Endodermal cell (in vitro differentiated cells): ENCODE measurements at regions not wholly inside any gene's neighbourhood (a gene's known extent, or its start where the extent isn't known, plus 50 kb on each side); places are given as distances from the start of the nearest gene placed in this dataset.
A peak's percentile ranks its signal among the peaks of the same experiment; 100 is the strongest.

Source experiments
- DNase-seq: peaks from one replicate; pipeline ENCODE4 v3.0.0-alpha.2; 2017
- H3K27ac ChIP-seq: 2 replicates; pipeline ENCODE4 v1.5.1; 2013; ENCODE audit warnings: mild to moderate bottlenecking, low read depth, low read length, moderate library complexity
- H3K27me3 ChIP-seq: 2 replicates; pipeline ENCODE4 v1.6.1; 2013; ENCODE audit warnings: mild to moderate bottlenecking, low read length, moderate library complexity; ENCODE audit not compliant: insufficient read depth, control insufficient read depth, poor library complexity, severe bottlenecking
- H3K36me3 ChIP-seq: 2 replicates; pipeline ENCODE4 v1.7.0; 2013; ENCODE audit warnings: mild to moderate bottlenecking, low read length, moderate library complexity; ENCODE audit not compliant: control insufficient read depth, insufficient read depth
- H3K4me1 ChIP-seq: one replicate; pipeline ENCODE4 v1.7.0; 2013; ENCODE audit warnings: low read length; ENCODE audit not compliant: control insufficient read depth, insufficient read depth
- H3K4me3 ChIP-seq: 2 replicates; pipeline ENCODE4 v1.5.1; 2013; ENCODE audit warnings: mild to moderate bottlenecking, low read length, moderate library complexity
- H3K9ac ChIP-seq: 2 replicates; pipeline ENCODE4 v1.6.1; 2013; ENCODE audit warnings: mild to moderate bottlenecking, low read length, moderate library complexity; ENCODE audit not compliant: poor library complexity, severe bottlenecking; ENCODE audit errors: extremely low read depth
- H3K9me3 ChIP-seq: 2 replicates; pipeline ENCODE4 v1.6.1; 2013; ENCODE audit warnings: mild to moderate bottlenecking, low read length, moderate library complexity; ENCODE audit not compliant: control insufficient read depth
- H3K27ac Mint-ChIP-seq: 2 replicates; pipeline ENCODE4 v1.8.0; 2020; ENCODE audit warnings: mixed read lengths
- H3K27me3 Mint-ChIP-seq: 2 replicates; pipeline ENCODE4 v1.8.0; 2021; ENCODE audit warnings: mild to moderate bottlenecking, mixed read lengths; ENCODE audit not compliant: insufficient read depth
- H3K36me3 Mint-ChIP-seq: 2 replicates; pipeline ENCODE4 v1.8.0; 2020; ENCODE audit warnings: low read depth, mixed read lengths
- H3K4me1 Mint-ChIP-seq: 2 replicates; pipeline ENCODE4 v1.8.0; 2020; ENCODE audit warnings: mixed read lengths
- H3K4me3 Mint-ChIP-seq: 2 replicates; pipeline ENCODE4 v1.8.0; 2020; ENCODE audit warnings: mild to moderate bottlenecking, moderate library complexity, mixed read lengths
- H3K9me3 Mint-ChIP-seq: 2 replicates; pipeline ENCODE4 v1.8.0; 2020; ENCODE audit warnings: mild to moderate bottlenecking, mixed read lengths
- CTCF ChIP-seq: fragments of 200-600 bp; sonication (generic); conservative IDR thresholded peaks from 2 replicates; pipeline ENCODE4 v1.5.0; 2021; ENCODE audit warnings: antibody characterized with exemption, mild to moderate bottlenecking
- WGBS, 2 experiments: methylation state at CpG; one replicate each; pipeline versions ENCODE4 v1.1.5 to v1.1.7; 2013; ENCODE audit warnings: missing lambda C conversion rate in 2 of 2, mixed read lengths in 1 of 2; ENCODE audit not compliant: insufficient coverage in 1 of 2, insufficient read length in 1 of 2; 5-methylcytosine and 5-hydroxymethylcytosine counted together

GRCh38 chr16:51766739-51767138 is 615.7 kb upstream of the SALL1 start:
- Mint-ChIP-seq H3K9me3 (no peaks in the 10 kb centered on the region), H3K27me3 (peaks cover 8% of the 10 kb centered on the region), H3K36me3 (no peaks in the 10 kb centered on the region), H3K4me3 (no peak overlapping the region), H3K27ac (no peak overlapping the region), H3K4me1 (peaks cover 55% of the 10 kb centered on the region)
- Histone ChIP-seq H3K36me3 (no peaks in the 10 kb centered on the region), H3K4me3 (no peak overlapping the region), H3K27ac (no peak overlapping the region), H3K9ac (no peak overlapping the region), H3K27me3 (peaks cover 26% of the 10 kb centered on the region), H3K4me1 (peaks cover 15% of the 10 kb centered on the region), H3K9me3 (no peaks in the 10 kb centered on the region)
- no peak for TF ChIP-seq CTCF
- no peak for DNase-seq
- WGBS, 2 experiments = 83% methylated on average over 2 of the region's 2 CpGs; no CpG with 5 or more reads in 1 of the 2 experiments

GRCh38 chr16:51763072-51763661 is 612.1 kb upstream of the SALL1 start:
- no peaks in the 10 kb centered on the region for H3K36me3 Mint-ChIP-seq
- Histone ChIP-seq H3K36me3 (no peaks in the 10 kb centered on the region), H3K27ac (no peak overlapping the region), H3K4me1 (peaks cover 26% of the 10 kb centered on the region), H3K9me3 (no peaks in the 10 kb centered on the region), H3K9ac (no peak overlapping the region), H3K4me3 (no peak overlapping the region), H3K27me3 (peaks cover 11% of the 10 kb centered on the region)
- no peaks in the 10 kb centered on the region for H3K27me3 Mint-ChIP-seq
- peak overlapping the region; percentile 36 for H3K4me3 Mint-ChIP-seq
- H3K9me3 Mint-ChIP-seq = no peaks in the 10 kb centered on the region
- 51 to 54% methylated on average over 4 to 6 of the region's 6 CpGs for WGBS, 2 experiments
- peak overlapping the region; percentile 44 for H3K27ac Mint-ChIP-seq
- H3K4me1 Mint-ChIP-seq = peaks cover 75% of the 10 kb centered on the region
- no peak for TF ChIP-seq CTCF
- DNase-seq = peak; percentile 80

- 29 to 48% methylated on average over 10 to 28 of the region's 30 CpGs for WGBS, 2 experiments
- Histone ChIP-seq H3K4me3 (no peak overlapping the region), H3K27ac (no peak overlapping the region), H3K9ac (no peak overlapping the region), H3K9me3 (no peaks in the 10 kb centered on the region), H3K36me3 (no peaks in the 10 kb centered on the region), H3K27me3 (peaks cover 11% of the 10 kb centered on the region), H3K4me1 (peaks cover 26% of the 10 kb centered on the region)
- peak; percentile 99 for TF ChIP-seq CTCF
- no peaks in the 10 kb centered on the region for H3K27me3 Mint-ChIP-seq
- peak overlapping the region; percentile 36 for H3K4me3 Mint-ChIP-seq
- no peaks in the 10 kb centered on the region for H3K9me3 Mint-ChIP-seq
- peak overlapping the region; percentile 11 for H3K27ac Mint-ChIP-seq
- peak; percentile 93 for DNase-seq
- peaks cover 80% of the 10 kb centered on the region for H3K4me1 Mint-ChIP-seq
- no peaks in the 10 kb centered on the region for H3K36me3 Mint-ChIP-seq
Measured at GRCh38 chr16:51762081-51762996, 611.3 kb upstream of the SALL1 start.
